NCI-H2171 (cell line): ENCODE measurements at regions not wholly inside any gene's neighbourhood (a gene's known extent, or its start where the extent isn't known, plus 50 kb on each side); places are given as distances from the start of the nearest gene placed in this dataset.
A peak's percentile ranks its signal among the peaks of the same experiment; 100 is the strongest.
"Not testable (repeated sequence)": the region's sequence is repeated elsewhere in the genome, so short reads cannot be mapped to it uniquely, and the experiment has no call there.

Source experiments
- DNase-seq: peaks from one replicate; lab custom pipeline; 2025; lab: John Stamatoyannopoulos, UW

DNA sequence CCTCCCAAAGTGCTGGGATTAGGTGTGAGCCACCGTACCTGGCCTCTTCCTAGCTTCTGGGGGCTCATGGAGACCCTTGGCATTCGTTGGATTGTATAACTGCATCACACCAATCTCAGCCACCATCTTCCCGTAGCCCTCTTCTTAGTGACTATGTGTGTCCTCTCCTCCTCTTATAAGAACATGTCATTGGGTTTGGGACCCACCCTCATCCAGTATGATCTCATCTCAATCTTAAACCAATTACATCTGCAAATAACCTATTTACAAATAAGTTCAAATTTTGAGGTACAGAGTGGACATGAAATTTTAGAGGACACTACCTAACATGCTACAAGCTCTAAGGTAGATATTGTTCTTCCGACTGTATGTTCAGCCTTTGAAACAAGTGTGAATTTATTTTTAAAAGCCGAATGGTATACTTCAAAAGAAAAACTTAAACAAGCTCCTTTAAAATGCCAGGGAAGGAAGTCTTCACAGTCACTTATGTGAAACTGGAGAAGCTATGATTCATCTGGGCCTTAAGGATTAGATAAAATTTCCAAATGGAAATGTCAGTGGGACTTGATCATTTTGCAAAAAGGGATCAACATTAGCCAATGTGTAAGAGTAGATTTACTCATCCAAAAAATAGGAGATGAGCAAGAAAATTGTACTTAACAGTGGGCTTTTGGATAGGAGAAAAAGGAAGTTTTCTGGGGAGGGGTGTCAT, 225.7 kb downstream of the MEX3B start:
- no peak for DNase-seq

DNA sequence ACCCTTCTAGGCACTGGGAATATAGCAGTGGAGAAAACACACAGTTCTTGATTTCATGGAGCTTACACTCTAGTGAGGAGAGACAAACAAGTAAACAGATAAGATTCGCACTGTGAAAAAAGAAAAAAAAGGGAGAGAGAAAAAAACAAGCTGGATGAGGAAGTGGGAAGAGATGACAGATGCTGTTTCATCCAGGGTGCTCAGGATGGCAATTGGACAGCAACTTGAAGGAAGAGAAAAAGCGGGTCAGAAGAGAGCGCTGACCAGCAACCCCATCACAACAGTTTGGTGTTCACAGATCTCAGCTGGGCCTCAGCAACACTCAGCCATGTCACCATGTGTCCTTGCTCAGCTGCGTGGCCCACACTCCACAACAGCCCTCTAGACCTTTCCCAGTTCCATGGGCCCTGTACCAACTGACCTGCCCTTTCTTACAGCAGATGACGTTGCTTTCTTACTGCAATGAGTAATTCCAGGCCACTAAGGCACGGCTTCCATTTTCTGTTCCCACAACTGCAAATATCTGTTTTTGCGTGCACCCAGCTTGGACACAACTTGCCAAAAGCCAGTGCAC, 230.8 kb downstream of the MEX3B start:
- DNase-seq = no peak

GRCh38 chr15:81813215-81813614, 232.6 kb downstream of the MEX3B start:
- no peak for DNase-seq

GRCh38 chr15:81812456-81812855, 233.4 kb downstream of the MEX3B start:
- DNase-seq = no peak

- DNase-seq = no peak
Observed at GRCh38 chr15:81811736-81812135, 234.1 kb downstream of the MEX3B start.

DNA sequence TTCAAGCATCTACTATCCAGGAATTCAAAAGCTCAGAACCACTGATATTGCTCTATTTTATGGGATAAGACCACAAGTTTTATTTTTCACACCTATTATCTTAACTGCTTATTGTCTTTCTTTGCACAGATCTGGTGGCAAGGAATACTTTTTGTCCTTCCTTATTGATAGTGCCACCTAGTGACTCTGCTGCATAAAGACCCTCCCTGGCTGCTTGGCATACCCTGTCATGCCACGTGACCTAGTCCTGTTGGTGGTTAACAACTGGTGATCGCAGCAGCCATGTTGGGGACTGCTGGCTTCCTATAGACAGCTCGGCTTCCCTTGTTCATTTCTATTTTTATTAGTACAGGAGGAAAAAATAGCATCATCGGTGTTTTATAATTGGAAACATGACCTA, 236.3 kb downstream of the MEX3B start:
- peak; percentile 5 for DNase-seq

GRCh38 chr15:81807806-81808205, 238.0 kb downstream of the MEX3B start:
- no peak for DNase-seq

DNA sequence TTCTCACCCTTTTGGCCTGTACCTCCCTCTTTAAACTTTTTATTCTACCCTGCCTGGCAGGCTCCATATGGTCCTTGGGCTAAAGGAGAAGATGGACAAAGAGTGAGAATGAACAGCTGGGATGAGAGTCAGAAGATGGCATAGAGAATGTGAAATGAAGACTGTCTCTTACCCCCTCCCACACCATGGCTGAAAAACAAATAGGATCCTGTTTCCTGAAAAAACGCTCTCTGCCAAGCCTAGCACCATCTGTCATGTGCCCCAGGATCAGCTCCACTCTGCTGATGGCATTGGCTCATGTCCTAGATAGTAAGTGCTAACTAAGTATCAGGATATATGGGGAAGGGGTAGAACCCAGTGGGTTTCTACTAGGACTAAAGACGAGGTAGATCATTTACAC, 238.6 kb downstream of the MEX3B start:
- peak; percentile 71 for DNase-seq

GRCh38 chr15:81795899-81796298, 249.9 kb downstream of the MEX3B start:
- no peak for DNase-seq

- DNase-seq = no peak
Observed at GRCh38 chr15:81792646-81793045, 253.2 kb downstream of the MEX3B start.

- not testable (repeated sequence) for DNase-seq
Observed at GRCh38 chr15:81791322-81791721, 254.5 kb downstream of the MEX3B start.

- DNase-seq = no peak
Observed at GRCh38 chr15:81789403-81789802, 256.4 kb downstream of the MEX3B start.

- no peak for DNase-seq
Observed at GRCh38 chr15:81786776-81787175, 259.0 kb downstream of the MEX3B start.

DNA sequence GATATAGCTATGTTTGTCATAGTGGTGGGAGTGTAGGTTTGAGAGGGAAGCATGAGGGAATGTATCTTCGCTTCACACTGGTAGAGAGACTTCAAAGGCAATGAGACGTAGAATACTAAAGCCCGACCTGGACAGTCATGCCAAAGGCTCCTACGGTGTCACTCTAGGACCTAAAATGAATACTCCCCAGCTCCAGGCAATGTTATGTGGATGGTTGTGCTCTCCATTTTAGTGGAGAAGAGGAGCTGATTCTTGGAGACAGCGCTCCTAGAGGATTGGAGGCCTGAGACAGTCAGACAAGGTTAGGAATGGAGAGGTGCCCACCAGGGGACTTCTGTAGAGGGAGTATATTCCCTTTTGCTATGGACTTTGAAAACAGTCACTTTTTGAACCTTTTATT, 260.1 kb downstream of the MEX3B start:
- no peak for DNase-seq

- DNase-seq = no peak
Observed at GRCh38 chr15:81785181-81785580, 260.6 kb downstream of the MEX3B start.

DNA sequence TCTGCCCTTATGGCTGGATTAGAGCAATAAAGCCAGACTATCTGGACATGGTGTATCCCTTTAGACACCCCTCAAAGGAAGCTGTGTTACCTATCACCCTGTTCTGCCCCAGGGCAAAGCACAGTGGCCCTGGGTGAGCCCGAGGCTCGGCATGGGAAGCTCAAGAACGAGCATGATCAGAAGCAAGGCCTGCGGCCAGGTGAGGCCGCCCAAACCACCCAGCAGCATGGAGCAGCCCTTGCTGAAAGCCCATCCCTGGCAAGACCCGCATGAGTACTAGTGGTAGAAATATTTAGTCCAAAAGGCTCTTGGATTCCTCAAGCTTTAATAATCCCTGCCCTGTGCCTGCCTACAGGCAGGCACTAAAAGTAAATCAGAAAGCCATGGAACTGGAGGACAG, 261.1 kb downstream of the MEX3B start:
- DNase-seq = no peak

- DNase-seq = no peak
Observed at GRCh38 chr15:81783586-81783985, 262.2 kb downstream of the MEX3B start.

DNA sequence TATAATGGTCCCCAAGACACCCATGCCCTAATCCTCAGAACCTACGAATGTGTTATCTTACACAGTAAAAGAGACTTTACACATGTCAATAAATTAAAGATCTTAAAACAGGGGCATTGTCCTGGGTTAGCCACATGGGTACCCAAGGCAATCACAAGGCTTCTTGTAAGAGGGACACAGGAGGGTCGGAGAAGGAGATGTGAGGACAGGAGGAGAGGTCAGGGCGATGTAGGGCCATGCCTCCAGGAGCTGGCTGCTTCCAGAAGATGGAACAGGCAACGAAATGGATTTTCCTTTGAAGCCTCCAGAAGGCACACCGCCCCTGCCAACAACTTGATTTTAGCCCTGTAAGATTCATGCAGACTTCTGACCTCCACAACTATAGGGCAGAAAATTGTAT, 262.7 kb downstream of the MEX3B start:
- DNase-seq = no peak

- no peak for DNase-seq
Observed at GRCh38 chr15:81781395-81781794, 264.4 kb downstream of the MEX3B start.

DNA sequence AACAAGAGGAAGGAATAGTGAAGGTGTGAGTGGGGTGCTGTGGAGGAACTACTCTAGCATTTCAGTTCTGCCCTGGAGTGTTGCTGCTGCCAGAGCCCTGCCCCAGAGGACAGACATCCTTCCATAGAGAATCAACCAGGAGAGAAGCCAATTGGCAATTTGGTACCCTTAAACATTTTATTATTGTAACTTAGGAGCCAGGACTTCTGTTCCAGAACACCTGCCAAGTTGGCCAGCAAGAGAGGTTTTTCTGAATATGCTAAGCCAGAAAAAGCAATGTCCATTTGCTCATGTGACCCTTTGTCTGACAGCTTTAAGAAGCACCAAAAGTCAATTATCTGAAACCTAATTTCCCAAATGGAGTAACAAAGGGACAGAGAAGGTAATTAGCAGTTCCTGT, 264.9 kb downstream of the MEX3B start:
- DNase-seq = no peak

DNA sequence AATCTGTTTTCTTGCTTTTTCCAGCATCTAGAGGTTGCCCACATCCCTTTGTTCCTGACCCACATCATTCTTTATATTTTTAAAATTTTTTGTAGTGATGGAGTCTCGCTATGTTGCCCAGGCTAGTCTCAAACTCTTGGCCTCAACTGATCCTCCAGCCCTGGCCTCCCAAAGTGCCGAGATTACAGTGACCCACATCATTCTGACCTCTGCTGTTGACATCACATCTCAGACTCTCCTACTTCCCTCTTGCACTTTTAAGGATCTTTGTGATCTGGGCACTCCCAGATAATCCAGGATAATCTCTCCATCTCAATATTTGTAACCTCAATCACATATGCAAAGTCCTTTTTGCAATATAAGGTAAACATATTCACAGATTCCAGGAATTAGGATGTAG, 266.6 kb downstream of the MEX3B start:
- DNase-seq = no peak

DNA sequence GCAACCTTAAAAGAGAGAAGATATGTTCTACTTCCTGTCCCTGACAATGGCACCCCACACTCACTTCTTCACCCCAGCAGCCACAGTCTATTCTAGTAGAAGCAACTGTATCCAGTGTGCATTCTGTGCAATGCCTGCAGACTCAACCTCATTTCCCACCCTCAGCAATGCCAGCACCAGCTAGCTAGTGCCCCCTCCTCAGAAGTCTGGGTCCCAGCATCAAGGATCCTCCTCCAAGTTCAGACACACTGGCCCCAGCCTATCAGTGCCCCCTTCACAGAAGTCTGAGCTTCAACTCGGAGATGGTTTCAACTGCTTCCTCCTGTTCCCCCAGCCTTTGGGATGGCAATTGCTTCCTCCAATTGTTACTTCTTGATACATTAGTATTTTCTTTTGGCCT, 268.3 kb downstream of the MEX3B start:
- no peak for DNase-seq

GRCh38 chr15:81776976-81777375, 268.8 kb downstream of the MEX3B start:
- DNase-seq = no peak

DNA sequence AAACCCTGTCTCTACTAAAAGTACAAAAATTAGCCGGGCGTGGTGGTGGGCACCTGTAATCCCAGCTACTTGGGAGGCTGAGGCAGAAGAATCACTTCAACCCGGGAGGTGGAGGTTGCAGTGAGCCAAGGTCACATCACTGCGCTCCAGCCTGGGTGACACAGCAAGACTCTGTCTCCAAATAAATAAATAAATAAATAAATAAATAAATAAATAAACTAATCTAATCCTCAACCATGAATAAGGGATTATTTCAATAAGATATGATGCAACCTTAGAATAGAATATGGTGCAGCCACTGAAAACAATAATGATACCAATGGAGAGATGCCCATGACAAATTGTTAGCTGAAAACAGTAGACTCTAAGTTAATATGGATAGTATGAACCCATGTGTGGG, 270.0 kb downstream of the MEX3B start:
- DNase-seq = not testable (repeated sequence)
